GM12864 (cell line): ENCODE measurements at regions not wholly inside any gene's neighbourhood (a gene's known extent, or its start where the extent isn't known, plus 50 kb on each side); places are given as distances from the start of the nearest gene placed in this dataset.
"Not testable (repeated sequence)": the region's sequence is repeated elsewhere in the genome, so short reads cannot be mapped to it uniquely, and the experiment has no call there.

ENCODE experiments used
- DNase-seq: peaks from one replicate; pipeline ENCODE4 v3.0.0-alpha.2; 2011; ENCODE audit warnings: low read depth
- H3K4me3 ChIP-seq: 2 replicates; pipeline ENCODE4 v1.5.1; 2011; ENCODE audit warnings: mild to moderate bottlenecking, low read depth, low read length, control low read depth
- CTCF ChIP-seq: IDR thresholded peaks from 2 replicates; pipeline ENCODE4 v1.5.1; 2011; ENCODE audit warnings: low read depth, mild to moderate bottlenecking, moderate library complexity, low read length, control low read depth, inconsistent platforms; ENCODE audit errors: missing control alignments

GRCh38 chr3:68515237-68515636, 417.1 kb downstream of the TAFA4 start:
- H3K4me3 ChIP-seq = no peak overlapping the region
- TF ChIP-seq CTCF = no peak
- no peak for DNase-seq

- H3K4me3 ChIP-seq = no peak overlapping the region
- no peak for DNase-seq
- no peak for TF ChIP-seq CTCF
These were observed 428.1 kb downstream of the TAFA4 start for GRCh38 chr3:68504201-68504600.

GRCh38 chr3:68485845-68486244, 446.5 kb downstream of the TAFA4 start:
- DNase-seq, H3K4me3 ChIP-seq: not testable (repeated sequence)

- no peak for TF ChIP-seq CTCF
- no peak overlapping the region for H3K4me3 ChIP-seq
- no peak for DNase-seq
These were observed 447.3 kb downstream of the TAFA4 start for GRCh38 chr3:68485051-68485450.

- DNase-seq = no peak
- no peak for TF ChIP-seq CTCF
These were observed 448.7 kb downstream of the TAFA4 start for GRCh38 chr3:68483601-68484000.

GRCh38 chr3:68483041-68483440, 449.3 kb downstream of the TAFA4 start:
- no peak for DNase-seq
- TF ChIP-seq CTCF = no peak
- no peak overlapping the region for H3K4me3 ChIP-seq

More at GRCh38 chr3:68483601-68484000, 448.7 kb downstream of the TAFA4 start:
- no peak overlapping the region for H3K4me3 ChIP-seq

- no peak for TF ChIP-seq CTCF
- no peak for DNase-seq
- H3K4me3 ChIP-seq = no peak overlapping the region
These were observed 449.8 kb downstream of the TAFA4 start for GRCh38 chr3:68482565-68482964.

- TF ChIP-seq CTCF = no peak
- DNase-seq = no peak
- no peak overlapping the region for H3K4me3 ChIP-seq
These were observed 452.6 kb downstream of the TAFA4 start for GRCh38 chr3:68479779-68480178.
